GM21447 (cell line): ENCODE measurements at regions not wholly inside any gene's neighbourhood (a gene's known extent, or its start where the extent isn't known, plus 50 kb on each side); places are given as distances from the start of the nearest gene placed in this dataset.

Source experiments
- ATAC-seq: cut with Tn5 transposase; IDR thresholded peaks from one replicate; pipeline ENCODE4 v1.9.1; 2021; ENCODE audit not compliant: unreplicated experiment

GRCh38 chr4:181323061-181323460 lies 920.1 kb upstream of the TENM3 start:
- ATAC-seq = peak; percentile 84

- no peak for ATAC-seq
Measured at GRCh38 chr4:181330654-181331201, 912.5 kb upstream of the TENM3 start.

- ATAC-seq = no peak
Measured at GRCh38 chr4:181331214-181331613, 912.0 kb upstream of the TENM3 start.

GRCh38 chr4:181345931-181346330 lies 897.3 kb upstream of the TENM3 start:
- ATAC-seq = no peak

GRCh38 chr4:181350615-181351415 lies 892.4 kb upstream of the TENM3 start:
- ATAC-seq = no peak

- no peak for ATAC-seq
Measured at GRCh38 chr4:181364504-181364903, 878.7 kb upstream of the TENM3 start.

GRCh38 chr4:181365671-181366070 lies 877.5 kb upstream of the TENM3 start:
- ATAC-seq = no peak

GRCh38 chr4:181372014-181372413 lies 871.2 kb upstream of the TENM3 start:
- ATAC-seq = no peak

- ATAC-seq = no peak
Measured at GRCh38 chr4:181376058-181376457, 867.1 kb upstream of the TENM3 start.

- ATAC-seq = no peak
Measured at GRCh38 chr4:181388061-181388460, 855.1 kb upstream of the TENM3 start.

GRCh38 chr4:181416966-181417365 lies 826.2 kb upstream of the TENM3 start:
- ATAC-seq = no peak

GRCh38 chr4:181418496-181418895 lies 824.7 kb upstream of the TENM3 start:
- no peak for ATAC-seq

- no peak for ATAC-seq
Measured at GRCh38 chr4:181420950-181421349, 822.3 kb upstream of the TENM3 start.

- no peak for ATAC-seq
Measured at GRCh38 chr4:181424362-181425016, 818.7 kb upstream of the TENM3 start.

GRCh38 chr4:181427076-181427475 lies 816.1 kb upstream of the TENM3 start:
- no peak for ATAC-seq

- no peak for ATAC-seq
Measured at GRCh38 chr4:181431006-181431405, 812.2 kb upstream of the TENM3 start.

GRCh38 chr4:181431661-181432060 lies 811.5 kb upstream of the TENM3 start:
- ATAC-seq = no peak

- no peak for ATAC-seq
Measured at GRCh38 chr4:181432335-181432734, 810.9 kb upstream of the TENM3 start.

GRCh38 chr4:181437895-181438294 lies 805.3 kb upstream of the TENM3 start:
- ATAC-seq = no peak

GRCh38 chr4:181438641-181439040 lies 804.6 kb upstream of the TENM3 start:
- ATAC-seq = no peak

- ATAC-seq = no peak
Measured at GRCh38 chr4:181443021-181443420, 800.2 kb upstream of the TENM3 start.

GRCh38 chr4:181465826-181466225 lies 777.4 kb upstream of the TENM3 start:
- no peak for ATAC-seq
